ENCODE measurements at regions not wholly inside any gene's neighbourhood (a gene's known extent, or its start where the extent isn't known, plus 50 kb on each side); places are given as distances from the start of the nearest gene placed in this dataset.

- TF ChIP-seq CTCF (IDR thresholded peaks at IDR 0.05; ENCODE audit: low read depth, low read length, poor library complexity, severe bottlenecking), result no peak
- no peak for TF ChIP-seq EZH2phosphoT487 (IDR thresholded peaks at IDR 0.05; ENCODE audit: borderline replicate concordance, low read length)
Observed at GRCh38 chr5:8719796-8720195, 826.1 kb downstream of the SEMA5A start.
